Epithelial cell of esophagus (primary cell): ENCODE measurements at regions not wholly inside any gene's neighbourhood (a gene's known extent, or its start where the extent isn't known, plus 50 kb on each side); places are given as distances from the start of the nearest gene placed in this dataset.
"Not testable (repeated sequence)": the region's sequence is repeated elsewhere in the genome, so short reads cannot be mapped to it uniquely, and the experiment has no call there.

Experiments used
- DNase-seq: peaks from one replicate; pipeline ENCODE4 v3.0.0; 2010; ENCODE audit warnings: low read depth
- H3K4me3 ChIP-seq: 2 replicates; pipeline ENCODE4 v1.5.1; 2011; ENCODE audit warnings: mild to moderate bottlenecking, low read length, control low read depth
- TF ChIP-seq, protein P1 (sequence below): IDR thresholded peaks from 2 replicates; pipeline ENCODE4 v1.5.1; 2011; ENCODE audit warnings: low read depth, mild to moderate bottlenecking, low read length, control low read depth, inconsistent platforms; ENCODE audit not compliant: insufficient read depth; ENCODE audit errors: missing control alignments

GRCh38 chr2:122707224-122707824 is 951.9 kb downstream of the TSN start:
- H3K4me3 ChIP-seq = no peak overlapping the region
- TF ChIP-seq, protein P1, sequence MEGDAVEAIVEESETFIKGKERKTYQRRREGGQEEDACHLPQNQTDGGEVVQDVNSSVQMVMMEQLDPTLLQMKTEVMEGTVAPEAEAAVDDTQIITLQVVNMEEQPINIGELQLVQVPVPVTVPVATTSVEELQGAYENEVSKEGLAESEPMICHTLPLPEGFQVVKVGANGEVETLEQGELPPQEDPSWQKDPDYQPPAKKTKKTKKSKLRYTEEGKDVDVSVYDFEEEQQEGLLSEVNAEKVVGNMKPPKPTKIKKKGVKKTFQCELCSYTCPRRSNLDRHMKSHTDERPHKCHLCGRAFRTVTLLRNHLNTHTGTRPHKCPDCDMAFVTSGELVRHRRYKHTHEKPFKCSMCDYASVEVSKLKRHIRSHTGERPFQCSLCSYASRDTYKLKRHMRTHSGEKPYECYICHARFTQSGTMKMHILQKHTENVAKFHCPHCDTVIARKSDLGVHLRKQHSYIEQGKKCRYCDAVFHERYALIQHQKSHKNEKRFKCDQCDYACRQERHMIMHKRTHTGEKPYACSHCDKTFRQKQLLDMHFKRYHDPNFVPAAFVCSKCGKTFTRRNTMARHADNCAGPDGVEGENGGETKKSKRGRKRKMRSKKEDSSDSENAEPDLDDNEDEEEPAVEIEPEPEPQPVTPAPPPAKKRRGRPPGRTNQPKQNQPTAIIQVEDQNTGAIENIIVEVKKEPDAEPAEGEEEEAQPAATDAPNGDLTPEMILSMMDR = no peak
- DNase-seq = no peak

- no peak for DNase-seq
- no peak overlapping the region for H3K4me3 ChIP-seq
- TF ChIP-seq, protein P1 = no peak
Observed at GRCh38 chr2:122710049-122710448, 954.6 kb downstream of the TSN start.

- H3K4me3 ChIP-seq = no peak overlapping the region
- no peak for DNase-seq
- TF ChIP-seq, protein P1 = no peak
Observed at GRCh38 chr2:122713800-122714199, 958.3 kb downstream of the TSN start.

DNA sequence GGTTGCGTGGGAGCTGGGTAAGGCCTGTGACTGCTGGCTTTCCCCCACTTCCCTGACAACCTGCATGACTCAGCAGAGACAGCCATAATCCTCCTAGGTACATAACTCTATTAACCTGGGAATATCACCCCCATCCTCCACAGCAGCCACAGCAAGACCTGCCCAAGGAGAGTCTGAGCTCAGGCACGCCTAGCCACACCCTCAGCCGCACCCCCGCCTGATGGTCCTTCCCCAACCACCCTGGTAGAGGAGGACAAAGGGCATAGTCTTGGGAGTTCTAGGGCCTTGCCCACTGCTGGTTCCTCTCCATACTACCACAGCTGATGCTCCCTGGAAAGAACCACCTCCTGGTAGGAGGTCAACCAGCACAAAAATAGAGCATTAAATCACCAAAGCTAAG is 965.4 kb downstream of the TSN start:
- not testable (repeated sequence) for H3K4me3 ChIP-seq
- peak; percentile 5 for DNase-seq

DNA sequence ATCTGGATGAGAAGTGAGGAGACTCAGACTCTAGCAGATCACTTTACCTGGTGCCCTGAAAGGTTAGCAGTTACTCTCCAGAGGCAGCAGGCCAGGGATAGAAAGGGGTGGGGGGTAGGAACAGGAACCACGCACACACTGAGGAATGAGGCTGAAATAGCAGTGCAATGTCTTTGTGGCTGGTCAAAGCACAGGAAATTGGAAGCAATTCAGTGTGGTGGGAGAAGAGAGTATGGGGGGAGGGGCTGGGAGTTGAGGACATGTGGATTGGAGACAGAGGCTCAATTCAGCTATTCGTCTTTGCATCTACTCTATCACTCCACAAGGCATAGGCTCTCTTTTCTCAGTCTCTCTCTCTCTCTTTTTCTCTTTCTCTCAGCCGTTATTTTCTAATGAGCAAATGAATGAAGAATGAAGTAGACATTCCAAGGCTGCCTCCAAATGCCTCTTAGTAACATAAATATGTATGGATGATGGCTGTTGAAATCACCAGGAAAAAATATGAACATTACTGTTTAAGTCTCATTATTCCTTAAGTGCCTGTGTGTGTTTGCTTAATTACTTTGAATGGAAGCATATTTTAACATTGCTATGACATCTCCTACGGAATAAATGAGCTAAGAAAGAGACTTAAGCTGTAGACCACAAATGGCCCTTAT is 979.4 kb downstream of the TSN start:
- no peak overlapping the region for H3K4me3 ChIP-seq
- no peak for DNase-seq
- TF ChIP-seq, protein P1 = no peak

- TF ChIP-seq, protein P1 = no peak
- peak; percentile 5 for DNase-seq
- H3K4me3 ChIP-seq = no peak overlapping the region
Observed at GRCh38 chr2:122736279-122736678, 980.8 kb downstream of the TSN start.

DNA sequence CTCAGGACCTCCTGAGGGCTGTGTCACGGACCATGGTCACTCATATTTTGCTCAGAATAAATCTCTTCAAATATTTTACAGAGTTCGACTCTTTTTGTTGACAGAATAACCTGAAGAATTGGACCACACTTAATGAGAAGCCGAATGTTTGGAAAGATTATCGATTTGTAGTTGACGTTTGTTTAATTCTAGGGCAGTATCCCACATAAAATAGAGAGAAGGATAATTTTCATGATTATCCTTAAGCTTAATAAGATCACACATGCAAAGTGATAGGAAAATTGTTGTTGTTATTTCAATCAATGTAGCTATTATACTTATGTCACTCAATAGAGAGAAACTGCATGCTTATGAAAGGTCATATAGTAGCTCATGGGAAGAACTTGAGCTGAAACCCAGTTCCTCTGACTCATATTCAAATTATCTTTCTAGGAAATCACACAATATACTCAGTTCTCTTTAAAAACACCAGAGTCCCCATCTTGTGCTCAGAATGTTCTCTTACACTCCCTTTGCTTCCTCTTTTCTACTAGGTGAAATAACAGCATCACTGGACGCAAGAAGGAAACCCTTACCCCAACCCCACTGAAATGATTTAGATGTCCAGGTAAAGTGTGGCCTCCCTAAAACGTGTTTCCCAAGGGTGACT is 982.1 kb downstream of the TSN start:
- DNase-seq = peak; percentile 30
- TF ChIP-seq, protein P1 = no peak
- H3K4me3 ChIP-seq = no peak overlapping the region
